Endothelial cell of umbilical vein (primary cell): ENCODE measurements at regions not wholly inside any gene's neighbourhood (a gene's known extent, or its start where the extent isn't known, plus 50 kb on each side); places are given as distances from the start of the nearest gene placed in this dataset.

Experiments used
- BruUV-seq: library from RNA; stranded (reverse); fragments of 400-500 nt; replicated peaks from 2 replicates; lab custom pipeline; 2021; lab: Mats Ljungman, UMichigan
- CTCF ChIA-PET: fragments of 300-600, 350-600 bp; sonication (Branson Sonifier 250); formaldehyde crosslinking; loops from one replicate; lab custom pipeline; 2021; ENCODE audit warnings: antibody characterized with exemption, inconsistent platforms; lab: Charles Lee
- POLR2A ChIA-PET: fragments of 300-600, 350-600 bp; sonication (Branson Sonifier 250); formaldehyde crosslinking; loops from one replicate; lab custom pipeline; 2021; ENCODE audit warnings: antibody characterized with exemption, inconsistent platforms; lab: Charles Lee
- DNase-seq: peaks from one replicate; pipeline ENCODE4 v3.0.0-alpha.2; 2011; ENCODE audit warnings: low read depth, low spot score
- FAIRE-seq: peaks from 2 replicates; lab custom pipeline; 2011; peaks lifted over from hg19 to GRCh38; lab: Jason Lieb, UNC
- H2AFZ ChIP-seq: 2 replicates; pipeline ENCODE4 v1.6.0; 2012; ENCODE audit warnings: low read depth, low read length, control low read depth, inconsistent platforms
- H3K27ac ChIP-seq: 2 replicates; pipeline ENCODE4 v1.5.1; 2011; ENCODE audit warnings: low read depth, mild to moderate bottlenecking, control low read depth, low read length, moderate library complexity; ENCODE audit not compliant: insufficient read depth
- H3K27me3 ChIP-seq, 2 experiments: 2 replicates each; pipeline versions ENCODE4 v1.6.0 to v1.6.1; 2011; ENCODE audit warnings: low read length in 2 of 2, mixed read lengths in 1 of 2; ENCODE audit not compliant: control insufficient read depth in 2 of 2, insufficient read depth in 2 of 2
- H3K36me3 ChIP-seq, 2 experiments: 2 replicates in 1 of 2; 3 replicates in 1 of 2; pipeline ENCODE4 v1.5.1; 2011; ENCODE audit warnings: low read length in 2 of 2, mild to moderate bottlenecking in 1 of 2, moderate library complexity in 1 of 2; ENCODE audit not compliant: control insufficient read depth in 2 of 2, insufficient read depth in 2 of 2; ENCODE audit errors: extremely low read depth in 1 of 2
- H3K4me1 ChIP-seq: 3 replicates; pipeline ENCODE4 v1.5.1; 2011; ENCODE audit warnings: mild to moderate bottlenecking, low read length; ENCODE audit not compliant: control insufficient read depth, insufficient read depth; ENCODE audit errors: extremely low read depth
- H3K4me2 ChIP-seq: 2 replicates; pipeline ENCODE4 v1.6.1; 2011; ENCODE audit warnings: low read length, control low read depth, mixed read lengths; ENCODE audit not compliant: insufficient read depth
- H3K4me3 ChIP-seq, 3 experiments: fragments of 200-600 bp in 1 of 3; sonication (generic), shearing (Covaris generic) in 1 of 3; replicated peaks in 1 of 3; 2 replicates each; pipeline ENCODE4 v1.5.1; 2011 to 2016; ENCODE audit warnings: control low read depth in 3 of 3, low read length in 3 of 3, mild to moderate bottlenecking in 2 of 3, inconsistent platforms in 1 of 3, low read depth in 1 of 3, moderate library complexity in 1 of 3; ENCODE audit not compliant: insufficient read depth in 1 of 3
- H3K79me2 ChIP-seq: 2 replicates; pipeline ENCODE4 v1.6.0; 2012; ENCODE audit warnings: low read length, inconsistent platforms; ENCODE audit not compliant: control insufficient read depth, insufficient read depth
- H3K9ac ChIP-seq: replicated peaks from 2 replicates; pipeline ENCODE3; 2011; ENCODE audit warnings: low read length, control low read depth; ENCODE audit not compliant: insufficient read depth; ENCODE audit errors: extremely low read depth
- H3K9me1 ChIP-seq: replicated peaks from 3 replicates; pipeline ENCODE4 v1.6.0; 2011; ENCODE audit warnings: mild to moderate bottlenecking, low read length; ENCODE audit not compliant: control insufficient read depth, insufficient read depth; ENCODE audit errors: extremely low read depth
- H3K9me3 ChIP-seq: replicated peaks from 2 replicates; pipeline ENCODE4 v1.5.1; 2012; ENCODE audit warnings: low read length, inconsistent platforms; ENCODE audit not compliant: control insufficient read depth, insufficient read depth
- H4K20me1 ChIP-seq: replicated peaks from 2 replicates; pipeline ENCODE3; 2011; ENCODE audit warnings: mild to moderate bottlenecking, low read length; ENCODE audit not compliant: control insufficient read depth, insufficient read depth; ENCODE audit errors: extremely low read depth
- CTCF ChIP-seq, 2 donors: IDR thresholded peaks; 1 replicate in 1 of 2; 2 replicates in 1 of 2; pipeline ENCODE4 v1.5.1; 2011; ENCODE audit warnings: low read length in 2 of 2, mild to moderate bottlenecking in 2 of 2, moderate library complexity in 2 of 2, control low read depth in 1 of 2, inconsistent platforms in 1 of 2, low read depth in 1 of 2; ENCODE audit not compliant: insufficient read depth in 1 of 2; ENCODE audit errors: extremely low read depth in 1 of 2
- EZH2 ChIP-seq: IDR thresholded peaks from 2 replicates; pipeline ENCODE4 v1.6.1; 2012; ENCODE audit warnings: borderline replicate concordance, low read depth, mild to moderate bottlenecking, moderate library complexity, low read length, inconsistent platforms; ENCODE audit not compliant: severe bottlenecking
- FOS ChIP-seq: IDR thresholded peaks from 2 replicates; pipeline ENCODE4 v1.6.1; 2011; ENCODE audit warnings: mild to moderate bottlenecking, low read length, moderate library complexity, borderline replicate concordance; ENCODE audit not compliant: insufficient read depth
- GATA2 ChIP-seq: IDR thresholded peaks from 2 replicates; pipeline ENCODE4 v1.7.0; 2011; ENCODE audit warnings: low read depth, mild to moderate bottlenecking, moderate library complexity, mixed read lengths, low read length; ENCODE audit not compliant: insufficient read length, insufficient read depth
- JUN ChIP-seq: IDR thresholded peaks from 2 replicates; pipeline ENCODE4 v1.6.1; 2011; ENCODE audit warnings: borderline replicate concordance, low read depth; ENCODE audit not compliant: insufficient read length, insufficient read depth
- MAX ChIP-seq: IDR thresholded peaks from 2 replicates; pipeline ENCODE4 v1.6.1; 2011; ENCODE audit not compliant: insufficient read depth, insufficient read length
- MYC ChIP-seq: IDR thresholded peaks from one replicate; pipeline ENCODE4 v1.6.1; 2011; ENCODE audit warnings: mild to moderate bottlenecking, low read depth, low read length
- POLR2A ChIP-seq: IDR thresholded peaks from 2 replicates; pipeline ENCODE4 v1.6.1; 2012; ENCODE audit warnings: low read depth, mild to moderate bottlenecking, control low read depth, low read length
- POLR2AphosphoS5 ChIP-seq: IDR thresholded peaks from 2 replicates; pipeline ENCODE4 v1.6.1; 2012; ENCODE audit warnings: low read depth, mild to moderate bottlenecking, control low read depth, low read length, moderate library complexity; ENCODE audit not compliant: insufficient read depth
- dilution Hi-C: fragments of 300-500 bp; cut with MboI; formaldehyde crosslinking; loops from one replicate; pipeline ENCODE4 v1.15.0; 2019; ENCODE audit warnings: low sequenced_read_pairs; ENCODE audit not compliant: extremely low pct_ligation_motif_present
- intact Hi-C: fragments of 100-400 bp; cut with micrococcal nuclease; formaldehyde crosslinking; loops from one replicate; pipeline ENCODE4 v1.10.0; 2022

- Histone ChIP-seq H3K79me2 (no peaks in the 10 kb centered on the region), H3K27ac (no peak overlapping the region), H3K36me3 (no peaks in the 10 kb centered on the region), H2AFZ (no peak overlapping the region), H3K4me2 (no peak overlapping the region), H4K20me1 (no peaks in the 10 kb centered on the region), H3K4me1 (no peaks in the 10 kb centered on the region), H3K9me1 (no peaks in the 10 kb centered on the region), H3K9me3 (no peaks in the 10 kb centered on the region), H3K27me3 (no peaks in the 10 kb centered on the region), H3K9ac (no peak overlapping the region), H3K4me3 (no peak overlapping the region)
- intact Hi-C loops, result no loop called here
- CTCF ChIA-PET, result no interaction called here
- POLR2A ChIA-PET, result no interaction called here
- DNase-seq, result no peak
- no peak for FAIRE-seq
- no TSS peak for BruUV-seq
- TF ChIP-seq FOS (no peak), POLR2AphosphoS5 (no peak), CTCF (IDR thresholded peaks at IDR 0.05; ENCODE audit: extremely low read depth in 1 of 2, insufficient read depth in 1 of 2, low read depth in 1 of 2, low read length in 2 of 2) (no peak), MAX (no peak), GATA2 (no peak), POLR2A (no peak), EZH2 (no peak), JUN (no peak), MYC (no peak)
- dilution Hi-C loops, result no loop called here
Observed at GRCh38 chr10:57769298-57769697, 498.4 kb downstream of the IPMK start.
